Esophagus squamous epithelium (tissue), 5 donors: ENCODE measurements at regions not wholly inside any gene's neighbourhood (a gene's known extent, or its start where the extent isn't known, plus 50 kb on each side); places are given as distances from the start of the nearest gene placed in this dataset.

ENCODE experiments used
- DNase-seq: peaks from one replicate; lab custom pipeline; 2025; lab: John Stamatoyannopoulos, UW
- H3K27ac ChIP-seq, 4 donors: fragments of 200-600 bp; sonication (generic); one replicate each; pipeline ENCODE4 v1.5.1; 2016 to 2019; ENCODE audit warnings: mild to moderate bottlenecking in 1 of 4
- H3K27me3 ChIP-seq, 4 donors: fragments of 200-600 bp; sonication (generic); 1 replicate in 3 of 4; 2 replicates in 1 of 4; pipeline versions ENCODE4 v1.5.1 to v1.6.0; 2017 to 2021; ENCODE audit warnings: antibody characterized with exemption in 1 of 4
- H3K36me3 ChIP-seq, 3 donors: fragments of 200-600 bp; sonication (generic); one replicate each; pipeline ENCODE4 v1.5.1; 2016 to 2019
- H3K4me1 ChIP-seq, 3 donors: fragments of 200-600 bp; sonication (generic); one replicate each; pipeline ENCODE4 v1.5.1; 2017 to 2019
- H3K4me3 ChIP-seq, 4 donors: fragments of 200-600 bp; sonication (generic); 1 replicate in 3 of 4; 2 replicates in 1 of 4; pipeline ENCODE4 v1.5.1; 2016 to 2019; ENCODE audit warnings: mild to moderate bottlenecking in 2 of 4, moderate library complexity in 1 of 4
- H3K9me3 ChIP-seq, 3 donors: fragments of 200-600 bp; sonication (generic); one replicate each; pipeline ENCODE4 v1.5.1; 2016 to 2019
- POLR2A ChIP-seq, 4 donors: fragments of 450-650 bp; IDR thresholded peaks; one replicate each; pipeline ENCODE4 v1.6.1; 2017; ENCODE audit warnings: antibody characterized with exemption in 4 of 4, mild to moderate bottlenecking in 4 of 4, moderate library complexity in 3 of 4
- WGBS, 2 donors: methylation state at CpG; one replicate each; pipeline ENCODE4 v1.1.5; 2018; 5-methylcytosine and 5-hydroxymethylcytosine counted together
- intact Hi-C: fragments of 100-400 bp; cut with DNase I; formaldehyde crosslinking; loops from one replicate; pipeline ENCODE4 v1.15.0; 2022
- TF ChIP-seq, protein P1 (sequence below), 6 experiments: fragments of 450-650 bp in 4 of 6; fragments of 200-600 bp in 2 of 6; sonication (generic) in 2 of 6; IDR thresholded peaks; one replicate each; pipeline ENCODE4 v1.5.1; 2016 to 2019; ENCODE audit warnings: antibody characterized with exemption in 6 of 6, mild to moderate bottlenecking in 4 of 6, moderate library complexity in 4 of 6
- donor health status: DM: yes; HTN: yes; CAD: no.

- WGBS, 2 donors, result 74% methylated on average over 4 of the region's 4 CpGs
- no peaks in the 10 kb centered on the region for H3K4me1 ChIP-seq
- no peak for DNase-seq
- no peaks in the 10 kb centered on the region for H3K9me3 ChIP-seq
- intact Hi-C loops, result no loop called here
- no peak overlapping the region for H3K27ac ChIP-seq
- H3K4me3 ChIP-seq, result no peak overlapping the region
- H3K36me3 ChIP-seq, result no peaks in the 10 kb centered on the region
- TF ChIP-seq, protein P1, sequence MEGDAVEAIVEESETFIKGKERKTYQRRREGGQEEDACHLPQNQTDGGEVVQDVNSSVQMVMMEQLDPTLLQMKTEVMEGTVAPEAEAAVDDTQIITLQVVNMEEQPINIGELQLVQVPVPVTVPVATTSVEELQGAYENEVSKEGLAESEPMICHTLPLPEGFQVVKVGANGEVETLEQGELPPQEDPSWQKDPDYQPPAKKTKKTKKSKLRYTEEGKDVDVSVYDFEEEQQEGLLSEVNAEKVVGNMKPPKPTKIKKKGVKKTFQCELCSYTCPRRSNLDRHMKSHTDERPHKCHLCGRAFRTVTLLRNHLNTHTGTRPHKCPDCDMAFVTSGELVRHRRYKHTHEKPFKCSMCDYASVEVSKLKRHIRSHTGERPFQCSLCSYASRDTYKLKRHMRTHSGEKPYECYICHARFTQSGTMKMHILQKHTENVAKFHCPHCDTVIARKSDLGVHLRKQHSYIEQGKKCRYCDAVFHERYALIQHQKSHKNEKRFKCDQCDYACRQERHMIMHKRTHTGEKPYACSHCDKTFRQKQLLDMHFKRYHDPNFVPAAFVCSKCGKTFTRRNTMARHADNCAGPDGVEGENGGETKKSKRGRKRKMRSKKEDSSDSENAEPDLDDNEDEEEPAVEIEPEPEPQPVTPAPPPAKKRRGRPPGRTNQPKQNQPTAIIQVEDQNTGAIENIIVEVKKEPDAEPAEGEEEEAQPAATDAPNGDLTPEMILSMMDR (IDR thresholded peaks at IDR 0.05), result no peak
- no peak for TF ChIP-seq POLR2A (IDR thresholded peaks at IDR 0.05)
- no peaks in the 10 kb centered on the region for H3K27me3 ChIP-seq
Observed at GRCh38 chr2:116918574-116918973, 895.9 kb upstream of the DDX18 start.

DNA sequence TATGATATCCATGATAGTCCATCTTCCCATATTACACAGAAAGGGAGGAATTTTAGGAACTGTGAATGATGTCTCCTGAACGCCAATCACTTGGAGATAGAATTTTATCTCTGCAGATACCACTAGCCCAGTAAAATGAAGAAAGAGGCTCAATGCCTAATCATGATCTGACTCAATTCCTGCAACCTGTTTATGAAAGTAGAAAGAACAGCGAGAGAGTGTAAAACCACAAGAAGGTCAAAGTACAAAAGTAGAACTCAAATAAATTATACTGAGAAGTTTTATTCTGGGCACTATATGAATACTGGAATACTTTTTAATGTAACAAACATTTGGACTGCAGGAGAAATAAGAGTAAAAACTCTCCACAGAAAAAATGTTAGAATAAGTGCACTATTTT, 892.1 kb upstream of the DDX18 start:
- WGBS, 2 donors, result 52 to 58% methylated on average over 2 of the region's 2 CpGs
- no peak overlapping the region for H3K4me3 ChIP-seq
- H3K4me1 ChIP-seq, result no peaks in the 10 kb centered on the region
- no peak for DNase-seq
- H3K27ac ChIP-seq, result no peak overlapping the region
- TF ChIP-seq, protein P1 (IDR thresholded peaks at IDR 0.05), result no peak
- no peak for TF ChIP-seq POLR2A (IDR thresholded peaks at IDR 0.05)
- intact Hi-C loops, result no loop called here
- H3K27me3 ChIP-seq, result no peaks in the 10 kb centered on the region
- no peaks in the 10 kb centered on the region for H3K9me3 ChIP-seq
- no peaks in the 10 kb centered on the region for H3K36me3 ChIP-seq

- intact Hi-C loops, result no loop called here
- H3K36me3 ChIP-seq, result no peaks in the 10 kb centered on the region
Observed at GRCh38 chr2:116924509-116924908, 890.0 kb upstream of the DDX18 start.

GRCh38 chr2:116935097-116935814, 879.2 kb upstream of the DDX18 start:
- intact Hi-C loops, result no loop called here
- Histone ChIP-seq H3K9me3 (no peaks in the 10 kb centered on the region), H3K36me3 (no peaks in the 10 kb centered on the region), H3K4me1 (no peaks in the 10 kb centered on the region), H3K4me3 (no peak overlapping the region), H3K27me3 (no peaks in the 10 kb centered on the region), H3K27ac (no peak overlapping the region)
- DNase-seq, result no peak
- 72 to 75% methylated on average over 7 of the region's 7 CpGs for WGBS, 2 donors
- TF ChIP-seq, protein P1 (IDR thresholded peaks at IDR 0.05), result no peak
- TF ChIP-seq POLR2A (IDR thresholded peaks at IDR 0.05), result no peak

More at GRCh38 chr2:116924509-116924908, 890.0 kb upstream of the DDX18 start:
- DNase-seq, result no peak
- Histone ChIP-seq H3K9me3 (no peaks in the 10 kb centered on the region), H3K27me3 (no peaks in the 10 kb centered on the region), H3K4me1 (no peaks in the 10 kb centered on the region), H3K4me3 (no peak overlapping the region), H3K27ac (no peak overlapping the region)
- TF ChIP-seq POLR2A (IDR thresholded peaks at IDR 0.05), result no peak
- TF ChIP-seq, protein P1 (IDR thresholded peaks at IDR 0.05), result no peak

GRCh38 chr2:116948258-116948657, 866.2 kb upstream of the DDX18 start:
- TF ChIP-seq, protein P1 (IDR thresholded peaks at IDR 0.05), result no peak
- no peak for TF ChIP-seq POLR2A (IDR thresholded peaks at IDR 0.05)
- Histone ChIP-seq H3K27ac (no peak overlapping the region), H3K4me3 (no peak overlapping the region), H3K9me3 (no peaks in the 10 kb centered on the region), H3K4me1 (no peaks in the 10 kb centered on the region), H3K27me3 (no peaks in the 10 kb centered on the region), H3K36me3 (no peaks in the 10 kb centered on the region)
- no peak for DNase-seq
- intact Hi-C loops, result no loop called here
